ENCODE measurements at regions not wholly inside any gene's neighbourhood (a gene's known extent, or its start where the extent isn't known, plus 50 kb on each side); places are given as distances from the start of the nearest gene placed in this dataset.
"Not testable (repeated sequence)": the region's sequence is repeated elsewhere in the genome, so short reads cannot be mapped to it uniquely, and the experiment has no call there.

DNA sequence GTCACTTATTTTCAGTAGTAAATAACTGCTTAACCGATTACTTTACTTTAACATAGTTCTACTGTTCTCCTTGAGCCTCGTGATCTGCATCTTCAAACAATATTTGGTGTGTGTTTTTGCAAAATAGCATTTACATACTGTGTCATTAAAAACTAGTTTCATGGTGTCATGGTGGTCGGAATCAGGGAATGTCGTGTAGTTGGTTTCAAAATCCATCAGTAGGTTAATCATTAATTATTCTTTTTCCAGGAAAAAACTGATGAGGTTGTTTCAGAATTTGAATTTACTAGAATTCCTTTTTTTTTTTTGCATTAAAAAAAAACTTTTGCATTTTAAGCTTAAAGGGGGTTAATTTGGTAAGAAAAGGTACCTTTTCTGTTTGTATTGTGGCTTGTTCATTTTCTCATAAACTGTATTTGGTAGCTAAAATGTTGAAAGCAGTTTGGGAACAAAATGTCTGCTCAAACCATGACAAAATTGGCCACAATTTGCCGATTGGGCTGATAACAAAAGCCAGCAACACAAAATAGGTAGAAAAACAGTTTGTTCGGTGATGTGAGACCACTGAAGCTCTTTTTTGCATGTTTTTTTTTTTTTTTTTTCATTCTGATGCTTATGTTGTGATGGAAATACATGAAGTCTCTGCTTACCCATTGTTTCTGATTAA, 234.9 kb upstream of the PLGLB2 start:
- DNase-seq (ENCODE audit: low read depth), result not testable (repeated sequence)

DNA sequence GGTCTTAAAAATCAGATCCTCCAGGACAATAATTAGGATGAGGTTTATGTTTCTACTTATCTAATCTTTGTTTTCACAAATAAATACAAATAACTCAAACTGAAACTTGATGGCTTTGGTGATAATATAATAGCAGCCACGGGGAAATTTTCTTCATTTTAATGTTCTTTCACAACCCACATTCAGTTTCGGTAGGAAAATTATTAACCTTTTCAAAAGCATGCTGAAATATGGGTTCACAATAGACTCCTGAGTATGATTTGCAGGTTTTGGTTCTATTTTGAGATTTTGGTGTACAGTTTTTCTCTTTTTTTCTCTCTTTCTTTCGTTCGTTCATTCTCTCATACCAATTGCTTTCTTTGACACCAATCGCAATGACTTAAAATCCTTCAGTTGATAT, 233.9 kb upstream of the PLGLB2 start:
- not testable (repeated sequence) for DNase-seq (ENCODE audit: low read depth)

DNA sequence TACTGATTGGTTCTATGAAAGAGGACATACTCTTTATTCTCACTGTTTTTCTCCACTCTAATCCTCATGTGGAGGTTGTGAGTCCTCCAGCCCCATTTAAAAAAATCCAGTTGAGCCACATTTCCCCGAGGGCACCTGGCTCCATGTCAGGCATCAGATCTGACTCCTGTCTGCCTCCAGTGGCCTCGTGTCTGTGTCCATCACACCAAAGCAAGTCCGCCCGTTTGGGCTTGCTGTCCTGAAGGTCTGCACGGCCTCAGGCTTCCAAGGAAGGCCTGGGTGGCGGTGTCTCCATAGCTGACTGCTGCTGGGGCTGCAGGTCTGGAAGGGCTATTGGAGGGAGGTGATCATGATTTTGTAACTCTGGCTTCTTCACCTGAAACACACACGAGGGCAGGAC, 233.4 kb upstream of the PLGLB2 start:
- DNase-seq (ENCODE audit: low read depth), result not testable (repeated sequence)

DNA sequence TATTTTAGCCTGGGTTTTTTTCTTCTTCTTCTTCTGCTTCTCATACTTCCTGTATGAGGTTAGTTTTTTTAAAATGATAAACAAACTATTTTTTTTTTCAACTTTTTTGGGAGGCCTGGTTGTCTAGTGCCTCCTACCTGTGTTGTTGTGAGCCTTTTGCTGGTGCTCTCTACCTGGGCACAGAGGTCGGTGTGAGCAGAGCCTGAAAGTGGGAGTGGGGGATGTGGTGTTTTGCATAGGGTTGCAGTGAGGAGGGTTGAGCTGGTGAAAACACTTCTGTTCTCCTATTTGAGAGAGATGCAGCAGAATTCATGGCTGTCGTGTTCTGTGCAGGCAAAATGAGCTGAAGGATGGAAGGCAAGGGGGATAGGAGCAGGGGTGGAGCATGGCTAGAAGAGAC, 232.7 kb upstream of the PLGLB2 start:
- DNase-seq (ENCODE audit: low read depth), result not testable (repeated sequence)

GRCh38 chr2:87515875-87516274, 232.0 kb upstream of the PLGLB2 start:
- DNase-seq (ENCODE audit: low read depth), result not testable (repeated sequence)

DNA sequence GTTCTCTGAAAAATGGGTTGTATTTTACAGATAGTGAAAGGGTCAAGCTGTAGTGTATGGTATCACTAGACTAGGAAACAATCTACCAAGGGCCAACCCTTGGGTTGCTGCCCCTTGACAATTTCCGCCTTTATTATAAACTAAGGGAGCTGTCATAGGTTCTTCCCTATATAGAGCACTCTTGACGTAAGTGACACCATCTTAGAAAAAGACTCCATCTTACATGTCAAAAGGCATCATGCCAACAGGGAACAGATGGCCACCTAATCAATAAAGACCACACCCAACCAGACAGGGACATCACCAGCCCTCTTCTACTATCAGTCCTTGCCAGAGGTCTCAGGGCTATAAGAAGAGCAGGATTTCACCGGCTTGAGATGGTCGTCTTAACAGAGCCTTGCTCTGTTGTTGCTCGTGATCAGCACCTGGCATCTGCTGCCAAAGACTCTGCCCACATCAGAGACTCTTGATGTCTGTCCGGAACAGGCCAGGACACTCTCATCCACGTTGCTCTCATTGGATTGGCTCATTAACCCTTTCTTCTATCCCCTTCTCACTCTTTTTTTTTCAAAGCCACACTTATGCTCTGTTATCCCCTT, 231.4 kb upstream of the PLGLB2 start:
- not testable (repeated sequence) for DNase-seq (ENCODE audit: low read depth)

GRCh38 chr2:87517438-87517837, 230.4 kb upstream of the PLGLB2 start:
- not testable (repeated sequence) for DNase-seq (ENCODE audit: low read depth)

GRCh38 chr2:87518066-87518465, 229.8 kb upstream of the PLGLB2 start:
- not testable (repeated sequence) for DNase-seq (ENCODE audit: low read depth)

GRCh38 chr2:87518547-87518946, 229.3 kb upstream of the PLGLB2 start:
- DNase-seq (ENCODE audit: low read depth), result not testable (repeated sequence)

DNA sequence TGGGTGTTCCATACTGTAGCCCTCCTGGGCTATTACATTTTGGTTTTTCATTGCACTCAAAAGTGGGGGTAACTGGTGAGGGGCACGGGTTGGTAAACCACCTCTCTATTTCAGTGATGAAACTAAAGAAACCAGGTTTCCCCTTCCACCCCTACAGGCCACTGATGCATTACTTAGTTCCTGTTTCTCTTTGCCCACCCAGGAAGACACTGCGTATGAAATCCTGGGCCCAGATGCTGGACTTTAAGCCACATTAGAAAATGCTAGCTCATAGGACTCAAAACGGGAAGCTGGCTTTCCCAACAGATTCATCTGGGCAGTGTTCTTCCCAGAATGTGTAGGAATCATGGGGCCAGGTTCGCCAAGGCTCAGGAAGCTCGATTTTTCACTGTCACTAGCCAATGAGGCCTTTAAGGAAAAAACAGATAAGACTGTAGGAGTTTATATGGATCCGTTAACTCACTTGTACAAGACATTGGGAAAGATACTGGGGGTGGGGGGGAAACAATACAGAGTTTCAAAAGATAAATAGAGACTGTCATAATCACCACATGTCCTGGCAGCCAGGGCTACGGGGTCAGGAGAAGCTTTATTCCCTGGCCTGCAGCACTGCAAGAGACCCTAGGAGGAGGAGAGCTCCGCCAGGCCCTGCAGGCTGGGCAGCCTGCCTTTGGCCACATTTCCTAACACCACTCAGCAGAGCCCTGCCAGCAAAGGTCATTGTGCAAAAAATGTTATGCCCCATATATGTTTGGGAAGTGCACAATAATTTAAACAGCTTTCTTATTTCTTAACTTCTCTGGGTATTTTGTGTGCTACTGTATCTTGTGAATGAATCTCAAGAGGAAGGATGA, 228.5 kb upstream of the PLGLB2 start:
- not testable (repeated sequence) for DNase-seq (ENCODE audit: low read depth)

DNA sequence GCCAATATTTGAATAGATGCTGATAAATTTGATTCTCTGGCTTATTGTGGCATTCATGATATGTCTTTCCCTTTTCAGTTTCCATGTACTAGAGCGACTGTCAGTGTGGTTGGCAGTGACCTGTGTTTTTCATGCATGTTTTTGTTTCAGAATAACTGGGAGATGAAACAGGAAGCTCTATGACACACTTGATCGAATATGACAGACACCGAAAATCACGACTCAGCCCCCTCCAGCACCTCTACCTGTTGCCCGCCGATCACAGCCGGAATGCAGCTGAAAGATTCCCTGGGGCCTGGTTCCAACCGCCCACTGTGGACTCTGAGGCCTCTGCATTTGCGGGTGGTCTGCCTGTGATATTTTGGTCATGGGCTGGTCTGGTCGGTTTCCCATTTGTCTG, 226.8 kb upstream of the PLGLB2 start:
- not testable (repeated sequence) for DNase-seq (ENCODE audit: low read depth)

DNA sequence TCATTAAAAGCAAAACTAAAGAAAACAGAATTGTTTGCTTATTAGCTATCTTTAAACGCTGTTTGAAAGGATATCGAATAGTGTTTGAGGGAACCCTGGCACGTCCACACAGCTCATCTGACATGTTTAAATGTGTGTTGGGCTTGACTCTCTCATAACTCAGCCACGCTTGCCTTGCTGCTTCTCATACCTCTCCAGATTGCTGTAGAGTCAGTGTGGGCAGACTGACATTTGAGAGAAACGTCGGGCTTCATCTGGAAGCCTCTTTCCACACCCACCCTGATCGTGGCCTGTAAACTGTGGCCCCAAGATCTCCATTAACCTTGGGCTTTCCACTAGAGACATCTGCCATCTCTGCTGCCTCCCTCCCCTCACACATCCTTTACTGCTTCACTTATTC, 226.4 kb upstream of the PLGLB2 start:
- not testable (repeated sequence) for DNase-seq (ENCODE audit: low read depth)

DNA sequence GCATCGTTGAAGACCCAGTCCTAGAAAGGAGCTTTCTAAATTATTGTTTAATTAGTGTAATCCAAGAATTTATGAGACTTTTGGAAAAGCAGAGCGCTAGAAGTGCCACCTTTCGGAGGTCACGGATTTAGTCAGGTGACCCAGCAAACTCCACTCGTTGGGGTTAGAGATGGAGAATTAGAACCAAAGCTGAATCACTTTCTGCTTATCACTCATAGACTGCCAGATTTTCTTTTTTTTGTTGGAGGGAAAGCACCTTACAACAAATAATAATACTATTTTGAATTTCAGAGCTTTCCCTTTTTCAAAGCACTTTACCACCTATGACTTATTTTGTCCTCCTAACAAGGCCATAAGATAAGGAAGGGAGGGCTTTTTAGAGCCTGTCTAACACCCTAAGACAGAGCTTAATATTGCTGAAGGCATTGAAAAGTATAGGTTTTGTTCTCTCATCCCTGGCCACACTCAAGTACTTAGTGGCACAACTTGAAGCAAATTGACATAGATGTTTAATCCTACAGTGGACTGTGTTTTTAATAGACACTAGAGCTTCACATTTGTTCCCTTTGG, 223.2 kb upstream of the PLGLB2 start:
- not testable (repeated sequence) for DNase-seq (ENCODE audit: low read depth)

- not testable (repeated sequence) for DNase-seq (ENCODE audit: low read depth)
Observed at GRCh38 chr2:87525497-87525991, 222.3 kb upstream of the PLGLB2 start.

DNA sequence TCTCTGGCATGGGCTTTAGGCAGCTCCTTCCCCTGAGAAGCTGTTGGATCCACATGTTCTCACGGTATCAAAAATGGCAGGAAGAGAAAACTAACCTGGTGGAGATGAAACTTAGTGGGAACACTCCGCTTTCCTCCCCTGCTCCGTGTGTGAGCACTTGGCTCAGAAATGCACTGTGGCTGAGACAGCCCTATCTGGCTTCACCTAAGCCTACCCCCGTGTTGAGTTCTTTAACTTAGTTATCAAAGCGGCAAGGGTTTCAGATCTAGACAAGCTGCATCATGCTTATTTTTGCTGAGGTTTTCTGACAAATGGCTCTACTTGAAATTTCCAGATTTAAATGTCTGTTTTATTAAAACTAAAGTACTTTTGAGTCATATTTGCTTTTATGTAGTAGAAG, 221.6 kb upstream of the PLGLB2 start:
- DNase-seq (ENCODE audit: low read depth), result not testable (repeated sequence)

DNA sequence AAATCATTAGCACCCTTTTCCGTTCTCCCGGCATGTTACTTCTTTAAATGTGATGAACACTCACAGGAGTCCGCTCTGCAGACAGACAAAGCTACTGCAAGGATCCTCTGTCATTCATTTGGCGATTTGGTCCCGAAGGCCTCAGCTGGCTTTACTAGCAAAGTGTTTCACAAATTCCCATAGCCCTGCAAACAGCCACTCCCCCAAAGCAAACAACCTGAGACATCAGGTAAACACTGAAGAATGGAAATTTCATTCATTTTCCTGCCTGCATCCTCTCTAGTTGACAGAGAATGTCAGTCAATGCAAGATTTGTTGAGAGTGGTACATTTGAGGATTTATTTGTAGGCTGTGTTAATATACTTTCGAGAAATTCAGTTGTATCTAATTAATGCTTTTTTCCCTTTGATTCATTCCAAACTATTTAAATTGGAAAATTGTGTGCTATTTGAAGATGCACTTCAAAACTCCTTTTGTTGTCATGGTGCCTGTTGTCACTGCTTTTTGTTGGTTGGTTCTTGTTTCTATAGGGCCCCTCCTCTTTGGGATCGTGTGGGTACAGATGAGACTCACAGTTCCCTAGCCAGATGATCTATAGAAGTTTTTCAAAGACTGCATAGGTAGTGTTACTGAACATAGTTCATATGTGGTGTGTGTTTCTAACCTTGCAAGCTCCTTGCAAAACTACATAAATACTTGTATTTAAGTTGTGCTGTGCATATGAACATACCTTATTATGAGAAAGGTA, 215.7 kb upstream of the PLGLB2 start:
- DNase-seq (ENCODE audit: low read depth), result not testable (repeated sequence)

DNA sequence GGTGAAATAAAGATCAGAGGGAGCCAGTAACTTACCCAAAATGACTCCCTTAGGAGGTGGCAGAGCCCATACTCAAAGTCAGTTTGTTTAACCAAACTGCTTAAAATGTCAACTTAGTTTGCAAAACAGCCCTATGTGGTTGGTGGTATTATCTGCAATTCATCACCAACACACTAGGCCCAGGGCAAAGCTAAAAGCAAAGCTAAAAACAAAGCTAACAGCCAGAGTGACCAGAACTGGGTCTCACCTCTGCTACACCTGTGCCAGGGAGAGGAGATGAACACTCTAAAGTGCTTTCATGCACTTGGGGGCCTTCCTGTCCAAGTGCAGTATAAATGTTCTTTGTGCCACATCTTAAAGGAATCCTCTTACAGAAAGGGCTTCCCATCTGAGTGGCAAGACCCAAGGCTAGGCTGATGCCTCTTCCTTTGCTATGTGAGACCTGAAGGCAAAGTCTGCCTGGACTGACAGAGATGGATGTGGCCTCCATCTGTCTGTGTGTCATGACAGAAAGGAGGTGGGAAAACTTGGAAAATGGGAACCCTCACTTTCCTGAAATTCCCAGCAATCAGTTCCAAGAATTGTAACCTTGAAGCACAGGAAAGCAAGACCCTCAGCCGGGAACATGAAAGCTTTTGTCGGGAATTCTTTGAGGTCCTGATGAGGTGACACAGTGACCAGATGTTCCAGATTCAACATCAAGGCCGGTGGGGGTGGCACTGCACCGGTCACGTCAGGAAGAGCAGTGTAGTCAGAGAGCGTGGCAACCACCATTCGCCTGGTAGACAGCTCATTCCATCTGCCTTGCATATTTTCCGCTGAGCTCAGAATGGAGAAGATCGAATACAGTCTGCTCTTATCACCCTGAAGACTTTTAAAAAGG, 214.3 kb upstream of the PLGLB2 start:
- DNase-seq (ENCODE audit: low read depth), result not testable (repeated sequence)

DNA sequence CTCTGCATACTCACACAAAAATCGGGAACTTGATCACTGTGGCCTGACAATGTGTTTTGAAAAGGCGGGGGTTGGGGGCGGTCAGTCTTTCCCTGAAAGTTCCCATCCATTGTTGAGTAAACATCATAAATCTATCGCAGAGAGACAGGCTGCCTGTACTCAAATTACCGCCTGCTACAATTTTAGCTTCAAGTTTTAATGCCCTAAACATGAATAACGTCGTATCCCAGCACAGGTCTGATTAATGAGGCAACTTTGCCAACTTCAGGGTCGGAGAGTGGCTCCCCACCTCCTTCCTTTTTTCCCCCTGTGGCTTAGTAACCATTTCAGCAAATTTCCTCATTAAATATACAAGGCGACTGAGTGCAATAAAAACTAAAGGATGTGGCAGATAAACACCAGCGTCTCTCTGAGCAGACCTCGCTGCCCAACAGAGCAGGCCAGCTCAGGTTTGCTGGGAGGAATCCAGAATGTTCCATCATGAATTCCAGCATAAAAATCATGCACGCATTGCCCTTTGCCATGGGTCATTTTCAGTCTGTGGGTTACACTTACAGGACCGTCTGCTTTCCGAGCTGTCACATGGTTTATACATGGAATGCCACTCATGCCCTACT, 213.5 kb upstream of the PLGLB2 start:
- not testable (repeated sequence) for DNase-seq (ENCODE audit: low read depth)

DNA sequence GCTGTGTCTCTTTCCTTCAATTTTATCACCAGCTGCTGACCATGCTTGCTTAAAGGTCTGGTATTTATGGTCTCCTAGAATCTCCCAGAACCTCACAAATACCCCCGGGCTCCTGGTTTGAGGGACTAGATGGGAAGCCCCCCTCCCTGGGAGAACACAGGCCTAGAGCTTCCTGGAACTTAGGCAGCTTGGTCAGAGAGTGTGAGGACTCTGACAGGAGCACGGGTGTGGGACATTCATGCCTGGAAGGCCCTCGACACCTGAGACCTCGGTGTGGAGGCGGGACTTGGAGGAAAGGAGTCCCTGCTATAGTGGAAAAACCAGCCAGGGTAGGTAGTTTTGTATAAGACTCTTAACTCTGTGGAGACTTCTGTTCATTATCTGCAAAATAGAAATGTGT, 211.5 kb upstream of the PLGLB2 start:
- DNase-seq (ENCODE audit: low read depth), result not testable (repeated sequence)

DNA sequence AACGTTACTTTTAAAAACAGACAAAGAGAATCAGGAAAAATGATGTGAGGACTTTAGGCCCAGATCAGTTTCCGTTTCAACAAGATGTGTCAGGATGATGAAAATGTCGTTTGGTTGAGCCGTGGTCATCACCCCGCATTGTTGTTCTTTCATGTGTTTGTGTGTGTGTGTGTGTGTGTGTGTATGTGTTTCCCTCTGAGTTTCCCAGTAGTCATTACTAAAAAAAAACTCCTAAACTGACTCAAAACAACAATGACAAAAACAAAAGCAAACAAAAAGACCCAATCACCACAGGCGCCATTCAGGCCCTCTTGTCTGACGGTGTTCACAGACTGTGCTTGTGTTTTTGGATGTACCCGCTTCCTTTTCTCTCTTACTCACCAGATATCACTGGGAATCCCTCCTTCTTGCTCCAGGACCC, 210.6 kb upstream of the PLGLB2 start:
- not testable (repeated sequence) for DNase-seq (ENCODE audit: low read depth)
